K562 (cell line): ENCODE measurements at regions not wholly inside any gene's neighbourhood (a gene's known extent, or its start where the extent isn't known, plus 50 kb on each side); places are given as distances from the start of the nearest gene placed in this dataset.

Experiments
- CBFA2T3 ChIP-seq: fragments of 450-650 bp; IDR thresholded peaks from 2 replicates; pipeline ENCODE4 v1.6.1; 2017
- EP400 ChIP-seq: fragments of 450-650 bp; IDR thresholded peaks from 2 replicates; pipeline ENCODE4 v1.6.1; 2017; ENCODE audit warnings: antibody characterized with exemption, mild to moderate bottlenecking, moderate library complexity
- ERF ChIP-seq: fragments of 450-650 bp; formaldehyde crosslinking; IDR thresholded peaks from 2 replicates; pipeline ENCODE4 v1.4.0; 2020; ENCODE audit warnings: mild to moderate bottlenecking, mixed read lengths
- FOSL1 ChIP-seq: fragments of 200-800 bp; sonication (Bioruptor generic); conservative IDR thresholded peaks from 2 replicates; pipeline ENCODE4 v1.6.1; 2016; ENCODE audit warnings: missing genetic modification characterization, missing compliant biosample characterization
- GATAD2B ChIP-seq: fragments of 450-650 bp; IDR thresholded peaks from 2 replicates; pipeline ENCODE4 v1.6.1; 2017; ENCODE audit warnings: mild to moderate bottlenecking, borderline replicate concordance
- HDAC2 ChIP-seq: fragments of 450-650 bp; IDR thresholded peaks from 2 replicates; pipeline ENCODE4 v1.6.1; 2016; ENCODE audit warnings: mild to moderate bottlenecking
- JUN ChIP-seq, 2 experiments: sonication (generic) in 1 of 2; formaldehyde crosslinking in 1 of 2; IDR thresholded peaks; 2 replicates each; pipeline versions ENCODE4 v1.6.1 to v1.8.0; 2012 to 2022; ENCODE audit warnings: borderline replicate concordance in 2 of 2, mild to moderate bottlenecking in 2 of 2, improper control_type of control experiment in 1 of 2, low read depth in 1 of 2, low read length in 1 of 2, missing genetic modification reagents in 1 of 2
- KLF10 ChIP-seq: fragments of 250-450 bp; sonication (Bioruptor Pico); IDR thresholded peaks from 2 replicates; pipeline ENCODE4 v1.6.1; 2021; ENCODE audit warnings: matching md5 sums
- MEIS2 ChIP-seq: fragments of 450-650 bp; IDR thresholded peaks from 2 replicates; pipeline ENCODE4 v1.6.1; 2014; ENCODE audit warnings: mild to moderate bottlenecking; ENCODE audit not compliant: partially characterized antibody
- MYBL2 ChIP-seq, 2 experiments: fragments of 450-650 bp in 1 of 2; sonication (generic) in 1 of 2; formaldehyde crosslinking in 1 of 2; IDR thresholded peaks; 2 replicates each; pipeline versions ENCODE4 v1.6.1 to v1.8.1; 2017 to 2022; ENCODE audit warnings: borderline replicate concordance in 1 of 2, inconsistent platforms in 1 of 2, low read depth in 1 of 2, mild to moderate bottlenecking in 1 of 2, missing genetic modification reagents in 1 of 2, moderate library complexity in 1 of 2
- MYNN ChIP-seq, 2 experiments: sonication (generic); formaldehyde crosslinking in 1 of 2; IDR thresholded peaks; 2 replicates each; pipeline versions ENCODE4 v1.5.0 to v1.6.1; 2016 to 2020; ENCODE audit warnings: antibody characterized with exemption in 1 of 2, missing genetic modification reagents in 1 of 2
- NONO ChIP-seq, 2 experiments: fragments of 200-400 bp in 1 of 2; fragments of 450-650 bp in 1 of 2; formaldehyde crosslinking in 1 of 2; IDR thresholded peaks; 2 replicates each; pipeline ENCODE4 v1.6.1; 2017; ENCODE audit warnings: low read depth in 2 of 2, mild to moderate bottlenecking in 2 of 2, moderate library complexity in 2 of 2, low read length in 1 of 2
- NR2C2 ChIP-seq, 2 experiments: fragments of 200-800 bp in 1 of 2; sonication (Bioruptor generic) in 1 of 2; sonication (generic) in 1 of 2; formaldehyde crosslinking in 1 of 2; IDR thresholded peaks; 2 replicates each; pipeline versions ENCODE4 v1.6.1 to v1.8.0; 2016 to 2022; ENCODE audit warnings: mild to moderate bottlenecking in 1 of 2, missing compliant biosample characterization in 1 of 2, missing genetic modification characterization in 1 of 2, missing genetic modification reagents in 1 of 2
- NR3C1 ChIP-seq: sonication (generic); formaldehyde crosslinking; IDR thresholded peaks from 2 replicates; pipeline ENCODE4 v1.8.1; 2022; ENCODE audit warnings: missing genetic modification reagents
- PTBP1 ChIP-seq: fragments of 200-400 bp; formaldehyde crosslinking; IDR thresholded peaks from 2 replicates; pipeline ENCODE4 v1.6.1; 2017; ENCODE audit warnings: low read depth, low read length
- PTRF ChIP-seq: fragments of 450-650 bp; IDR thresholded peaks from 2 replicates; pipeline ENCODE4 v1.6.1; 2016; ENCODE audit warnings: mild to moderate bottlenecking, missing genetic modification characterization, missing compliant biosample characterization
- SETDB1 ChIP-seq: IDR thresholded peaks from one replicate; pipeline ENCODE4 v1.6.1; 2012; ENCODE audit warnings: low read length, control low read depth, inconsistent platforms
- SIRT6 ChIP-seq: IDR thresholded peaks from one replicate; pipeline ENCODE4 v1.6.1; 2012; ENCODE audit warnings: low read depth, mild to moderate bottlenecking, control low read depth, inconsistent platforms, low read length, moderate library complexity
- SRSF3 ChIP-seq: fragments of 200-400 bp; formaldehyde crosslinking; IDR thresholded peaks from 2 replicates; pipeline ENCODE4 v1.6.1; 2016; ENCODE audit warnings: mild to moderate bottlenecking, low read length, moderate library complexity; ENCODE audit not compliant: insufficient read depth
- SUPT5H ChIP-seq: fragments of 450-650 bp; IDR thresholded peaks from 2 replicates; pipeline ENCODE4 v1.6.1; 2016
- TAF9B ChIP-seq: fragments of 450-650 bp; IDR thresholded peaks from 2 replicates; pipeline ENCODE4 v1.6.1; 2018; ENCODE audit warnings: mild to moderate bottlenecking; ENCODE audit not compliant: partially characterized antibody
- TEAD2 ChIP-seq: fragments of 450-650 bp; IDR thresholded peaks from 2 replicates; pipeline ENCODE4 v1.6.1; 2016; ENCODE audit warnings: missing genetic modification characterization, control low read depth, missing compliant biosample characterization
- TOE1 ChIP-seq, 2 experiments: fragments of 450-650 bp in 1 of 2; sonication (generic) in 1 of 2; formaldehyde crosslinking in 1 of 2; IDR thresholded peaks; 2 replicates each; pipeline versions ENCODE4 v1.7.1 to v1.8.0; 2016 to 2022; ENCODE audit warnings: borderline replicate concordance in 2 of 2, mild to moderate bottlenecking in 2 of 2, antibody characterized with exemption in 1 of 2, inconsistent platforms in 1 of 2, low read depth in 1 of 2, missing genetic modification reagents in 1 of 2, moderate library complexity in 1 of 2
- ZNF239 ChIP-seq: fragments of 250-450 bp; sonication (Bioruptor Pico); IDR thresholded peaks from 2 replicates; pipeline ENCODE4 v1.4.0; 2020; ENCODE audit warnings: mild to moderate bottlenecking
- ZNF551 ChIP-seq: fragments of 250-450 bp; sonication (Bioruptor Pico); IDR thresholded peaks from 2 replicates; pipeline ENCODE4 v1.5.0; 2021; ENCODE audit warnings: mild to moderate bottlenecking, moderate library complexity
- TF ChIP-seq, protein P1 (sequence below), 2 experiments: fragments of 450-650 bp in 1 of 2; sonication (generic) in 1 of 2; formaldehyde crosslinking in 1 of 2; IDR thresholded peaks in 1 of 2; conservative IDR thresholded peaks in 1 of 2; 2 replicates each; pipeline versions ENCODE4 v1.6.1 to v1.8.1; 2016 to 2023; ENCODE audit warnings: mild to moderate bottlenecking in 2 of 2, moderate library complexity in 2 of 2, inconsistent platforms in 1 of 2, missing genetic modification reagents in 1 of 2
- TF ChIP-seq, protein P2 (sequence below): sonication (generic); formaldehyde crosslinking; IDR thresholded peaks from 2 replicates; pipeline ENCODE4 v1.9.0; 2022; ENCODE audit warnings: mild to moderate bottlenecking, missing genetic modification reagents

DNA sequence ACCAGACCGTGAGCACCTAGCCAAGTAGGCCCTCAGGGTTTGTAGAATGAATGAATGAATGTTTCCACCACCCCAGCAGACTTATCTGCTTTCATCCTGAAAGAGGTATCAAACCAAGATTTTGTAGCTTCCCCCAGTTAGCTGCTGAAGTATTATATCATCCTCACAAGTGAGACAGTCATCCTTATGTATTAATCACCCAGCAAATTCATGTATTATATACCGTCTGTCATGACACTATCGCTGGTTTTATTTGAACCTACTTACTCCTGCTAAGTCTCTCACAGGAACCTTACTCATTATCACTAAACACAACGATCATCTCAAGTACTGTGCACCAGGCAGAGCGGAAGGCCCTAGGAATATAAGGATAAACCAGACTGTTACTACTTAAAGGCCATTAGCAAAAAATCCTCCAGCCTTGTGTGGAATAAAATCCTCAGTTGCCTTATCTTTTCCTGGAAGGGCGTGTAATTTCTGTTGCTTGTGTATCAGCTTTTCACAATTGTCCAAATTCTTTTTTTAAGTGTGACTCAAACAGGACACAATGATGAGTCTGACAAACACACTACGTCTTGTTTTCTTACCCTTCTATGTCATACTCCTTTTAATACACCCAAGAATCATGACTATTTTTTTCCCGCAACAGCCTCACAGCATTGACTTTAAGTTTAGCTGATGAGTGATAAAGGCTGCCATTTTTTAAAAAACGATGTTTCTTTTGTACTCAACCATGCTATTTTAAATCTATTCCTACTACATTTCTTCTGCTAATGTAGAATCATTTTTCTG is 176.1 kb upstream of the KLF14 start (continued):
- no peak for TF ChIP-seq NR2C2 (CRISPR knock-in tag; IDR thresholded peaks at IDR 0.05)
- TF ChIP-seq NR2C2 (tag; IDR thresholded peaks at IDR 0.05) = no peak
- TF ChIP-seq TOE1 (IDR thresholded peaks at IDR 0.05; ENCODE audit: borderline replicate concordance) = peak; percentile 10; the same call in 1 of the 2 replicates
- TF ChIP-seq TOE1 (CRISPR knock-in tag; IDR thresholded peaks at IDR 0.05; ENCODE audit: borderline replicate concordance, low read depth) = no peak
- TF ChIP-seq, protein P1, sequence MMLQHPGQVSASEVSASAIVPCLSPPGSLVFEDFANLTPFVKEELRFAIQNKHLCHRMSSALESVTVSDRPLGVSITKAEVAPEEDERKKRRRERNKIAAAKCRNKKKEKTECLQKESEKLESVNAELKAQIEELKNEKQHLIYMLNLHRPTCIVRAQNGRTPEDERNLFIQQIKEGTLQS (IDR thresholded peaks at IDR 0.05) = peak; percentile 57
- TF ChIP-seq, protein P1 (CRISPR knock-in tag; conservative IDR thresholded peaks at IDR 0.05) = no peak; the same call in 1 of the 2 replicates
- peak; percentile 23 for TF ChIP-seq TAF9B
- no peak for TF ChIP-seq CBFA2T3
- no peak for TF ChIP-seq SETDB1
- TF ChIP-seq ERF (CRISPR knock-in tag) = no peak
- no peak for TF ChIP-seq NR3C1 (CRISPR knock-in tag)
- no peak for TF ChIP-seq PTBP1
- TF ChIP-seq ZNF551 (CRISPR knock-in tag) = no peak
- no peak for TF ChIP-seq MYBL2 (IDR thresholded peaks at IDR 0.05; ENCODE audit: low read depth)
- no peak for TF ChIP-seq MYBL2 (CRISPR knock-in tag; IDR thresholded peaks at IDR 0.05; ENCODE audit: borderline replicate concordance)
- TF ChIP-seq KLF10 (CRISPR knock-in tag) = no peak
- TF ChIP-seq GATAD2B = peak; percentile 65
- no peak for TF ChIP-seq SIRT6
- TF ChIP-seq ZNF239 (CRISPR knock-in tag) = no peak
- no peak for TF ChIP-seq NONO (IDR thresholded peaks at IDR 0.05; ENCODE audit: low read depth in 2 of 2, low read length in 1 of 2)
- TF ChIP-seq HDAC2 = no peak
- no peak for TF ChIP-seq TEAD2
- TF ChIP-seq EP400 = peak; percentile 36; the same call in 1 of the 2 replicates
- no peak for TF ChIP-seq PTRF (tag)
- no peak for TF ChIP-seq MYNN (IDR thresholded peaks at IDR 0.05)
- no peak for TF ChIP-seq MYNN (CRISPR knock-in tag; IDR thresholded peaks at IDR 0.05)
- no peak for TF ChIP-seq SUPT5H
- TF ChIP-seq JUN (IDR thresholded peaks at IDR 0.05; ENCODE audit: borderline replicate concordance, low read depth, low read length) = no peak; the same call in 1 of the 2 replicates
- TF ChIP-seq JUN (CRISPR knock-in tag; IDR thresholded peaks at IDR 0.05; ENCODE audit: borderline replicate concordance) = no peak
- TF ChIP-seq MEIS2 = peak; percentile 30
- TF ChIP-seq, protein P2, sequence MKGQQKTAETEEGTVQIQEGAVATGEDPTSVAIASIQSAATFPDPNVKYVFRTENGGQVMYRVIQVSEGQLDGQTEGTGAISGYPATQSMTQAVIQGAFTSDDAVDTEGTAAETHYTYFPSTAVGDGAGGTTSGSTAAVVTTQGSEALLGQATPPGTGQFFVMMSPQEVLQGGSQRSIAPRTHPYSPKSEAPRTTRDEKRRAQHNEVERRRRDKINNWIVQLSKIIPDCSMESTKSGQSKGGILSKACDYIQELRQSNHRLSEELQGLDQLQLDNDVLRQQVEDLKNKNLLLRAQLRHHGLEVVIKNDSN = no peak
- peak; percentile 53 for TF ChIP-seq FOSL1 (tag)
- TF ChIP-seq SRSF3 = no peak
